DOHH2 (cell line): ENCODE measurements at regions not wholly inside any gene's neighbourhood (a gene's known extent, or its start where the extent isn't known, plus 50 kb on each side); places are given as distances from the start of the nearest gene placed in this dataset.

Experiments
- CTCF ChIP-seq: fragments of 200-600 bp; sonication (generic); IDR thresholded peaks from one replicate; pipeline ENCODE4 v1.5.1; 2014; ENCODE audit warnings: antibody characterized with exemption, mild to moderate bottlenecking, low read depth, low read length; ENCODE audit not compliant: poor library complexity, severe bottlenecking
- EZH2phosphoT487 ChIP-seq: fragments of 200-600 bp; sonication (generic); IDR thresholded peaks from 2 replicates; pipeline ENCODE4 v1.6.1; 2017; ENCODE audit warnings: borderline replicate concordance, mild to moderate bottlenecking, antibody characterized with exemption, low read length, moderate library complexity, mixed read lengths

- TF ChIP-seq CTCF, result no peak
- no peak for TF ChIP-seq EZH2phosphoT487
Measured at GRCh38 chr7:113460067-113460466, 341.7 kb upstream of the SMIM30 start.
